ENCODE measurements at regions not wholly inside any gene's neighbourhood (a gene's known extent, or its start where the extent isn't known, plus 50 kb on each side); places are given as distances from the start of the nearest gene placed in this dataset.

DNA sequence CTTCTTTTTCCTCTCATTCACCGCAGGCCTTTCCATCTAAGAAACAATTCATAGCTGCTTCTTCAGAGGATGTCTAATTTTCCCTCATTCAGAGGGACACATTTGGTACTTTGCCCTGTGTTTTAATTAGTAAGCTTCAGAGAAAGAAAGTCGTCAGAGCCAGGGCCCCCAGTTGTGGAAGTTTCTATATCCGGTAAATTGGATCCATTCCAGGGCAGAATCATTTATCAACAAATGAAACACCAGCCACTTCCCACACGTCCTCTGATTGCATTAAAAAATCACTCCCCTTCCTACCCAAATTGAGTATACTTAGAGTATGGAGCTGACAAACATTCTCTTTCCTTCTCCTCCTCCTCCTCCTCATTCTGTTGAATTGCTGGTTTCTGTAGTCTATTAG, 205.8 kb upstream of the HDAC9 start:
- ATAC-seq, result no peak
- in situ Hi-C loops (cut with MboI; ENCODE audit: low sequenced_read_pairs in 4 of 4) (no loop called here), intact Hi-C loops (cut with DNase I; ENCODE audit: low total_unique reads) (no loop called here)
- Histone ChIP-seq H3K27me3 (no peaks in the 10 kb centered on the region), H3K27ac (no peak overlapping the region), H3K9me3 (no peaks in the 10 kb centered on the region), H3K4me3 (no peak overlapping the region), H3K4me1 (no peaks in the 10 kb centered on the region), H3K36me3 (no peaks in the 10 kb centered on the region)
- DNase-seq, result no peak
- TF ChIP-seq POLR2A (IDR thresholded peaks at IDR 0.05), result no peak
- TF ChIP-seq, protein P1, sequence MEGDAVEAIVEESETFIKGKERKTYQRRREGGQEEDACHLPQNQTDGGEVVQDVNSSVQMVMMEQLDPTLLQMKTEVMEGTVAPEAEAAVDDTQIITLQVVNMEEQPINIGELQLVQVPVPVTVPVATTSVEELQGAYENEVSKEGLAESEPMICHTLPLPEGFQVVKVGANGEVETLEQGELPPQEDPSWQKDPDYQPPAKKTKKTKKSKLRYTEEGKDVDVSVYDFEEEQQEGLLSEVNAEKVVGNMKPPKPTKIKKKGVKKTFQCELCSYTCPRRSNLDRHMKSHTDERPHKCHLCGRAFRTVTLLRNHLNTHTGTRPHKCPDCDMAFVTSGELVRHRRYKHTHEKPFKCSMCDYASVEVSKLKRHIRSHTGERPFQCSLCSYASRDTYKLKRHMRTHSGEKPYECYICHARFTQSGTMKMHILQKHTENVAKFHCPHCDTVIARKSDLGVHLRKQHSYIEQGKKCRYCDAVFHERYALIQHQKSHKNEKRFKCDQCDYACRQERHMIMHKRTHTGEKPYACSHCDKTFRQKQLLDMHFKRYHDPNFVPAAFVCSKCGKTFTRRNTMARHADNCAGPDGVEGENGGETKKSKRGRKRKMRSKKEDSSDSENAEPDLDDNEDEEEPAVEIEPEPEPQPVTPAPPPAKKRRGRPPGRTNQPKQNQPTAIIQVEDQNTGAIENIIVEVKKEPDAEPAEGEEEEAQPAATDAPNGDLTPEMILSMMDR (IDR thresholded peaks at IDR 0.05 in 4 of 5, conservative IDR thresholded peaks at IDR 0.05 in 1 of 5), result no peak

DNA sequence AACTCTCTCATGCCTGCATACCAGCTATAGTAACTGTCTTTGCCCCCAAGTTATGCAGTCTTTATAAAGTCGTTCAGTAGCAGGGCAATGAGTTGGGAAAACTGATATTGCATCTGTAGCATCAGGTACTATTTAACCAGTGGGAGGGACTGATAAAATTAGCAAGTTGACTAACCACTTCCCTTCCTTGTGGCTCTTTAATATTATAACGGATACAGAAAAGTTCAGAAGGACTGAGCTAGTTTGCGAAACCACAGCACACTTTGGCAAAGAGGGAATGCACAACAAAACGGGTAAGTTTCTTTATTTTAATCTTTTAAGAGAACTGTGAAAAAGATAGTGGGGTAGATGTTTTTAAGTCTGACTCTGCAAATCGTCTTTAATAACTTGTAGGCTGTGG, 205.3 kb upstream of the HDAC9 start:
- H3K27ac ChIP-seq, result no peak overlapping the region
- no peaks in the 10 kb centered on the region for H3K36me3 ChIP-seq
- no peaks in the 10 kb centered on the region for H3K9me3 ChIP-seq
- peak overlapping the region in 1 of 4 donors; percentile 8 for H3K4me3 ChIP-seq
- DNase-seq (no peak), ATAC-seq (no peak)
- intact Hi-C loops (cut with DNase I; ENCODE audit: low total_unique reads), result no loop called here
- in situ Hi-C loops (cut with MboI; ENCODE audit: low sequenced_read_pairs in 4 of 4), result no loop called here
- no peaks in the 10 kb centered on the region for H3K4me1 ChIP-seq
- TF ChIP-seq POLR2A (IDR thresholded peaks at IDR 0.05), result no peak
- TF ChIP-seq, protein P1 (IDR thresholded peaks at IDR 0.05 in 4 of 5, conservative IDR thresholded peaks at IDR 0.05 in 1 of 5), result no peak
- H3K27me3 ChIP-seq, result no peaks in the 10 kb centered on the region

DNA sequence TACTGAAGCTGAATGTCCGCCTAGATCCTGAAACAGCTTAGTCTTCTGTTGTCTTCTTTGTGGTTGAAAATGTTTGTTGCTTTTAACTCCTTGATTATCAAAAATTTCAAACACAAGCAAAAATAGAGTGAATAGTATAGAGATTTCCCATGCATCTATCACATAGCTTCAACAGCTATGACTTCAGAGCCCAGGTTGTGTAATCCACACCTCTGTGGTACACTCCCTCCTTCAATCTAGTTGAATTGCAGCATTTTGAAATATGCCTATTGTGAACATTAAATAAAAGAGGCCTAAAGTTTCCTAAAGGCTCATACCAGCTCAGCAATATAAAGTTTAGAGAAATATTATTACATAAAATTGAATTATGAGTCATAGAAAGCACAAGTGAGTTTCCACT, 204.7 kb upstream of the HDAC9 start:
- TF ChIP-seq, protein P1 (IDR thresholded peaks at IDR 0.05 in 4 of 5, conservative IDR thresholded peaks at IDR 0.05 in 1 of 5), result no peak
- TF ChIP-seq POLR2A (IDR thresholded peaks at IDR 0.05), result no peak
- Histone ChIP-seq H3K36me3 (no peaks in the 10 kb centered on the region), H3K4me3 (peak overlapping the region in 1 of 4 donors; percentile 8), H3K4me1 (no peaks in the 10 kb centered on the region), H3K27me3 (no peaks in the 10 kb centered on the region), H3K9me3 (no peaks in the 10 kb centered on the region), H3K27ac (no peak overlapping the region)
- in situ Hi-C loops (cut with MboI; ENCODE audit: low sequenced_read_pairs in 4 of 4), result no loop called here
- DNase-seq (no peak), ATAC-seq (no peak)
- intact Hi-C loops (cut with DNase I; ENCODE audit: low total_unique reads), result no loop called here

DNA sequence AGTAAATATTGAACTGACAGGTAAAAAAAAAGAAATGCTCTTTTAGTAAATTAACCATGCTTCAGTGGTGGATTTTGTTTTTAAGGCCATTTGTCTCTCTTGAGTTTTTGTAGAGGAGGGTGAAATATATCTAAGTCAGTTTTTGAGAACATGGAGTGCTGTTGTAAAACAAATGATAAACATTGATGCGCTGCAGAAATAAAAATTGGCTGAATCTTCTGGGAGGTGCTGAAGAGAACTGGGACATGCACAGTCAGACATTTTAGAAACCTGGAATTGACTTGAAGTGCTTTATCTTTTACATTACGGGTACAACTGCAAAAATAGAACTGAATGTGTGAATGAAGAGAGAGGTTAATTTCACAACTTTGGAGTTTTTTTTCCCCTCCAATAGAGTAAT, 203.0 kb upstream of the HDAC9 start:
- Histone ChIP-seq H3K4me1 (no peaks in the 10 kb centered on the region), H3K4me3 (no peak overlapping the region), H3K36me3 (no peaks in the 10 kb centered on the region), H3K27ac (no peak overlapping the region), H3K27me3 (no peaks in the 10 kb centered on the region), H3K9me3 (no peaks in the 10 kb centered on the region)
- no peak for ATAC-seq
- no peak for DNase-seq
- in situ Hi-C loops (cut with MboI; ENCODE audit: low sequenced_read_pairs in 4 of 4) (no loop called here), intact Hi-C loops (cut with DNase I; ENCODE audit: low total_unique reads) (no loop called here)
- TF ChIP-seq POLR2A (IDR thresholded peaks at IDR 0.05), result no peak
- TF ChIP-seq, protein P1 (IDR thresholded peaks at IDR 0.05 in 4 of 5, conservative IDR thresholded peaks at IDR 0.05 in 1 of 5), result no peak

DNA sequence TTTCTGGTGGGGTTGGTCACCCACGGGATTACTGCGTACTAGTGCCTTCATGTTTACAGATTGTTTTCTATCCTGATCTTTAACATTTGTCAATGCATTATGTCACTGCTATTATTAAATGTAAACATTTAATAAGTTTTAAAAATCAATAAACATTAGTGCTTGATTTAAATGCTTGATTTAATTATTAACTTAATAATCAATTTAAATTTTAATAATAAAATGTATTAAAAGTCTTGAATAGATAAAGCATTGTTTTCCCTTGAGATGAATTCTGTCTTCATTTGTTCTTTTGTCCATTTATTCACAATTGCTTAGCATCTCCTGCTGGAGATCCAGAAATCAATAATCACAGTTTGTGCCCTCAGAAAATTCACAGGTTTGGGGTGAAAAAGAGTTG, 201.8 kb upstream of the HDAC9 start:
- intact Hi-C loops (cut with DNase I; ENCODE audit: low total_unique reads) (no loop called here), in situ Hi-C loops (cut with MboI; ENCODE audit: low sequenced_read_pairs in 4 of 4) (no loop called here)
- Histone ChIP-seq H3K4me1 (no peaks in the 10 kb centered on the region), H3K27ac (no peak overlapping the region), H3K4me3 (no peak overlapping the region), H3K36me3 (no peaks in the 10 kb centered on the region), H3K27me3 (no peaks in the 10 kb centered on the region), H3K9me3 (no peaks in the 10 kb centered on the region)
- TF ChIP-seq, protein P1 (IDR thresholded peaks at IDR 0.05 in 4 of 5, conservative IDR thresholded peaks at IDR 0.05 in 1 of 5), result no peak
- TF ChIP-seq POLR2A (IDR thresholded peaks at IDR 0.05), result no peak
- ATAC-seq (no peak), DNase-seq (no peak)

Data from gastrocnemius medialis (tissue), 4 donors.